ENCODE measurements at regions not wholly inside any gene's neighbourhood (a gene's known extent, or its start where the extent isn't known, plus 50 kb on each side); places are given as distances from the start of the nearest gene placed in this dataset.

- Mint-ChIP-seq H3K9me3 (peaks cover 1 to 20% (median 5%) of the 10 kb centered on the region in 6 donors), H3K4me3 (no peak overlapping the region), H3K27ac (no peak overlapping the region), H3K4me1 (no peaks in the 10 kb centered on the region), H3K27me3 (ENCODE audit: low read depth in 3 of 3) (peaks cover 0 to 2% (median 0%) of the 10 kb centered on the region in 3 donors), H3K36me3 (no peaks in the 10 kb centered on the region)
- no peak for DNase-seq
Measured at GRCh38 chr4:156173486-156173885, 219.8 kb upstream of the CTSO start.

DNA sequence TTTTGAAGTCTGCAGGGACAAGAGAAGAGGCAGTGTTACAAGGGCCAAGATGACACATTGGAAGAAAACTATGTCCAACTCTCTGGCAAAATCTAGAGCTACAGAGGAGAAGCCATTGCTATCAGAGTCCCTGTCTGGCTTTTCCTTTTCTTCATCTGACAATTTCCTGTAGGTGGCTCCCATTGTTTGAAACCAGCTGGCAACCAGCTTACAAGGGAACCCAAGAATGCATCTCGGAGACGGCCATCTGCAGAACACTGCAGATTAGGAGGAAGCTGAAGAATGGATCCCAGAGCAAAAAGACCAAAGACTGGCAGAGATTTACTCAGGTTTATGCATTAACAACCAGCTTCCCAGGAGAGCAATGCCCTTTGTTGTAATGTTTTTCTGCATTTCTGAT lies 216.2 kb upstream of the CTSO start:
- Mint-ChIP-seq H3K36me3 (no peaks in the 10 kb centered on the region), H3K27ac (no peak overlapping the region), H3K27me3 (ENCODE audit: low read depth in 3 of 3) (peaks cover 0 to 2% (median 0%) of the 10 kb centered on the region in 3 donors), H3K4me1 (no peaks in the 10 kb centered on the region), H3K9me3 (peaks cover 2 to 15% (median 6%) of the 10 kb centered on the region in 6 donors), H3K4me3 (no peak overlapping the region)
- DNase-seq: no peak

GRCh38 chr4:156169011-156169410 lies 215.3 kb upstream of the CTSO start:
- H3K27ac Mint-ChIP-seq: no peak overlapping the region

DNA sequence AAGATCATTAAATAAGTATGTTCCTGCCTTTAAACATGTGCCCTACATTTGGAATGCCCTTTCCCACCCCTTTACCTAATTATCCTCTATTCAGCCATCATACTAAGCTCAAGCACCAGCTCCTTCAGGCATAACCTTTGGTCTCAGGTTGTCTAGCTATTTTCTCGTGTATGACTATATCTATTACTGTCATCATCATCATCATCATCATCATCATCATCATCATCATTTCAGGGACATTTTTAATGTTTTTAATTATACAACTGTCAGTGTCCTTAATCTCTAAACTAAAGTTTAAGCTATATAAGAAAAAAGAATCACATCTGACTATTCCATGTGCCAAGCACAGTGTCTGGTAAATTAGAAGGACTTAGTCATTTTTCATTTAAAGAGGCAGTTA lies 214.6 kb upstream of the CTSO start:
- no peaks in the 10 kb centered on the region for H3K36me3 Mint-ChIP-seq
- peaks cover 0 to 2% (median 0%) of the 10 kb centered on the region in 3 donors for H3K27me3 Mint-ChIP-seq (ENCODE audit: low read depth in 3 of 3)
- no peak overlapping the region for H3K4me3 Mint-ChIP-seq
- DNase-seq: no peak
- H3K9me3 Mint-ChIP-seq: peaks cover 2 to 20% (median 6%) of the 10 kb centered on the region in 6 donors
- no peak overlapping the region for H3K27ac Mint-ChIP-seq
- no peaks in the 10 kb centered on the region for H3K4me1 Mint-ChIP-seq

More at GRCh38 chr4:156169011-156169410, 215.3 kb upstream of the CTSO start:
- Mint-ChIP-seq H3K36me3 (no peaks in the 10 kb centered on the region), H3K9me3 (peaks cover 2 to 23% (median 6%) of the 10 kb centered on the region in 6 donors), H3K4me1 (no peaks in the 10 kb centered on the region), H3K27me3 (ENCODE audit: low read depth in 3 of 3) (peaks cover 0 to 2% (median 0%) of the 10 kb centered on the region in 3 donors), H3K4me3 (no peak overlapping the region)
- DNase-seq: no peak

DNA sequence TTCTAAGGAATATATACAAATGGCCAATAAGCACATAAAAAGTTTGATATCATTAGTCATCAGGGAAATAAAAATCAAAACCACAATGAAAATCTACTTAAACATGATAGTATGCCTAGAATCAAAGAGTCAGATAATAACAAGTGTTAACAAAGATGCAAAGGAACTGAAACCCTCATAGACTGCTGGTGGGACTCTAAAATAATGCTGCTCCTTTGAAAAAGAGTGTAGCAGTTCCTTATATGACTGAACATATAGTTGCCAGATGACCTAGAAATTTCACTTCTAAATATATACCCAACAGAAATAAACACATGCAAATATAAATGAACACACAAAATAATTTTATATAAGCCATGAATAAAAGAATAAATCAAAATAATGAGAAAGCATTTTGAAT lies 205.1 kb upstream of the CTSO start:
- peaks cover 0 to 15% (median 4%) of the 10 kb centered on the region in 6 donors for H3K9me3 Mint-ChIP-seq
- no peaks in the 10 kb centered on the region for H3K4me1 Mint-ChIP-seq
- no peak for DNase-seq
- no peaks in the 10 kb centered on the region for H3K36me3 Mint-ChIP-seq
- H3K4me3 Mint-ChIP-seq: no peak overlapping the region
- peaks cover 0 to 3% (median 0%) of the 10 kb centered on the region in 3 donors for H3K27me3 Mint-ChIP-seq (ENCODE audit: low read depth in 3 of 3)
- H3K27ac Mint-ChIP-seq: no peak overlapping the region

DNA sequence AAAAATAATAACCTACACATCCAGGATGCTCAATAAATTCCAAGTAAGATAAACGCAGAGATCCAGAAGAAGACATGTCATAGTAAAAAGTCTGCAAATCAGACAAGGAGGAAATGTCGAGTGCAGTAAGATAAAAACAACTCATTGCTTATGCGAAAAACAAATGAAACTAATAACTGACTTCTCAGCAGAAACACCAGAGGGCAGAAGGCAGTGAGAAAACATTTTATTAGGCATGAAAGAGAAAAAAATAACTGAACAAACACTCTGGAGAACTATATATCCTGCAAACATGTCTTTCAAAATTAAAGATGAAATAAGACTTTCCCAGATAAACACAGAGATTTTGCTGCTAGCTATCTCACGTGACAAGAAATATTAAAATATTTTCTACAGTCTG lies 201.3 kb upstream of the CTSO start:
- Mint-ChIP-seq H3K36me3 (no peaks in the 10 kb centered on the region), H3K27ac (no peak overlapping the region), H3K4me1 (no peaks in the 10 kb centered on the region), H3K4me3 (no peak overlapping the region), H3K9me3 (peaks cover 0 to 24% (median 8%) of the 10 kb centered on the region in 6 donors), H3K27me3 (ENCODE audit: low read depth in 3 of 3) (peaks cover 0 to 2% (median 1%) of the 10 kb centered on the region in 3 donors)
- no peak for DNase-seq

- Mint-ChIP-seq H3K36me3 (no peaks in the 10 kb centered on the region), H3K27ac (no peak overlapping the region), H3K27me3 (ENCODE audit: low read depth in 3 of 3) (no peaks in the 10 kb centered on the region), H3K4me1 (no peaks in the 10 kb centered on the region), H3K9me3 (peaks cover 0 to 16% (median 3%) of the 10 kb centered on the region in 6 donors), H3K4me3 (no peak overlapping the region)
- no peak for DNase-seq
Measured at GRCh38 chr4:156146571-156146970, 192.9 kb upstream of the CTSO start.

DNA sequence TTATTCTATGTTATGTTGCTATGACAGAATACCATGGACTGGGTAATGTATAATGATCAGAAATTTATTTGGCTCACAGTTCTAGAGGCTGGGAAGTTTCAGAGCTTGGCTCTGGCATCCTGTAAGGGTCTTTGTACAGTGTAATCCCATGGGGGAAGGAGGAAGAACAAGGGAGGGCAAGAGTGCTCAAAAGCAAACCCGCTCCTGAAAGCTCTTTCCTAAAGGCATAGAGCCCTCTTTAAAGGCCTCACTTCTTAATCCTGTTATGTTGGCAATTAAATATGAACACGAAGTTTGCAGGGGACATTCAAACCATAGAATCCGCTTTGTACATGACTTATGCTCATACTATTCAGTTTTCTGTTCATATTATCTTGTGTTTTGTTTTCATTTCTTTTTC lies 191.3 kb upstream of the CTSO start:
- Mint-ChIP-seq H3K4me1 (no peaks in the 10 kb centered on the region), H3K4me3 (no peak overlapping the region), H3K27me3 (ENCODE audit: low read depth in 3 of 3) (peaks cover 0 to 1% (median 0%) of the 10 kb centered on the region in 3 donors), H3K36me3 (no peaks in the 10 kb centered on the region), H3K9me3 (peaks cover 0 to 16% (median 3%) of the 10 kb centered on the region in 6 donors), H3K27ac (no peak overlapping the region)
- DNase-seq: no peak

- no peak overlapping the region for H3K27ac Mint-ChIP-seq
- peaks cover 0 to 1% (median 1%) of the 10 kb centered on the region in 3 donors for H3K27me3 Mint-ChIP-seq (ENCODE audit: low read depth in 3 of 3)
- no peaks in the 10 kb centered on the region for H3K4me1 Mint-ChIP-seq
- peaks cover 3 to 22% (median 11%) of the 10 kb centered on the region in 6 donors for H3K9me3 Mint-ChIP-seq
- no peak for DNase-seq
- no peaks in the 10 kb centered on the region for H3K36me3 Mint-ChIP-seq
- no peak overlapping the region for H3K4me3 Mint-ChIP-seq
Measured at GRCh38 chr4:156138781-156139280, 185.2 kb upstream of the CTSO start.

DNA sequence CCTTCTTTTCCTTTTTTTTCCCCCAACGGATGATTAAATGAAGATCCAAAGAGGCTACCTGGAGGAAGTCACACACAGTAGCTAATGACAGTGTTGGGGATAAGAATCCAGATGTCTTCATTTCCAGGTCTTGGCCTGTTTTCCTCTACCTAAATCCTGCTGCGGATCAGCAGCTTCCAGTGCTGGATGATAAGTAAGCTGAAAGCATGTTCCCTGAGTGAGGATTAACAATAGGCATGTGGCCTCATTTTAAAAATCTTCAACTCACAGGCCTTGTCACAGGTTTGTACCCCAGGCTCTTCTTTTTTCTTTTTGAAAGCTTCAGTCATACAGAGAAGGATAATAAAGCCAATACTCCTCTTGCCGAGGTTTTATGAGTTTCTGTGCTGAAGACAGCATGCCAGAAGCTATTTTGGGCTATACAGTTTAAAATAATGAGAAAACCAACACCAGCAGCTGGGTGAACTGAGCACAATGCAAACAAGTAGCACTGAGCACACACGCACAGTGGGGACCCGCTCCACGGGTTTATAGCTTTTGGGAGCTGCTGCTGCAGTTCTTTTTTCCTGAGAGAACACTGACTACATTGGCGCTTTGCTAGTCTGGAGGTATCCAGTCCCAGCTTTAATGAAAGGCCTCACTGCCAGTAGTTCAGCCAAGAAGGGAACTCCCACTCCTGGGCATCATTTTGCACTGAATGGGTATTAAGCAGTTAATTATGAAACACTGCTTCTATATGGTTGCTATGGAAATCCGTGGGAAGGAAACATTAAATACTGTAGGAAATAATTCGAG lies 184.2 kb upstream of the CTSO start:
- Mint-ChIP-seq H3K27me3 (ENCODE audit: low read depth in 3 of 3) (peaks cover 0 to 1% (median 1%) of the 10 kb centered on the region in 3 donors), H3K4me3 (no peak overlapping the region), H3K4me1 (no peaks in the 10 kb centered on the region), H3K27ac (no peak overlapping the region), H3K36me3 (no peaks in the 10 kb centered on the region), H3K9me3 (peaks cover 3 to 29% (median 13%) of the 10 kb centered on the region in 6 donors)
- no peak for DNase-seq

GRCh38 chr4:156132196-156132595 lies 178.5 kb upstream of the CTSO start:
- Mint-ChIP-seq H3K27me3 (ENCODE audit: low read depth in 3 of 3) (no peaks in the 10 kb centered on the region), H3K27ac (no peak overlapping the region), H3K4me1 (no peaks in the 10 kb centered on the region), H3K4me3 (no peak overlapping the region), H3K9me3 (peaks cover 5 to 44% (median 18%) of the 10 kb centered on the region in 6 donors), H3K36me3 (peaks cover 0 to 2% (median 0%) of the 10 kb centered on the region in 3 donors)
- no peak for DNase-seq

DNA sequence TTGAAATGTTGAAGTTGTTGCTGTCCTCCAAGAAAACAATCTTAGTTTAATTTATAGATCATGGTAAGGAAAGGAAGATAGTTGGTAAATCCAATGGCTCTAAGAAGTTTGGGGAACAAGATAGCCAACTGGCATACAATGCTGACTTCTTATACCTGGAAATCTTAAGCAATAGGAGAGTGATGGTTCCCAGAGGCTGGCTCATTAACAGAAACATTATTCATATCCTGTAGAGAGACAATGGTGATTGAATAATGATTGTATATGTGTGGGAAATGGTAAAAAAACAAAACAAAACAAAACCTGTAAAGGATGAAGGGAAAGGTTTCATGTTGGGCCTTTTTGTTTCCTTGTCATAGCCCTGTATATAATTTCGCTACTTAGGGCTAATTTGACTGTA lies 174.9 kb upstream of the CTSO start:
- H3K9me3 Mint-ChIP-seq: peaks cover 6 to 32% (median 17%) of the 10 kb centered on the region in 6 donors
- DNase-seq: no peak
- no peak overlapping the region for H3K27ac Mint-ChIP-seq

GRCh38 chr4:156118507-156119220 lies 165.0 kb upstream of the CTSO start:
- no peaks in the 10 kb centered on the region for H3K36me3 Mint-ChIP-seq
- H3K4me1 Mint-ChIP-seq: no peaks in the 10 kb centered on the region
- no peaks in the 10 kb centered on the region for H3K27me3 Mint-ChIP-seq (ENCODE audit: low read depth in 3 of 3)
- no peak for DNase-seq
- H3K27ac Mint-ChIP-seq: no peak overlapping the region
- no peak overlapping the region for H3K4me3 Mint-ChIP-seq
- H3K9me3 Mint-ChIP-seq: peaks cover 0 to 20% (median 4%) of the 10 kb centered on the region in 6 donors

More for the DNA sequence above, 174.9 kb upstream of the CTSO start:
- Mint-ChIP-seq H3K36me3 (peaks cover 0 to 4% (median 0%) of the 10 kb centered on the region in 3 donors), H3K27me3 (ENCODE audit: low read depth in 3 of 3) (peaks cover 0 to 2% (median 0%) of the 10 kb centered on the region in 3 donors), H3K4me1 (no peaks in the 10 kb centered on the region), H3K4me3 (no peak overlapping the region)

DNA sequence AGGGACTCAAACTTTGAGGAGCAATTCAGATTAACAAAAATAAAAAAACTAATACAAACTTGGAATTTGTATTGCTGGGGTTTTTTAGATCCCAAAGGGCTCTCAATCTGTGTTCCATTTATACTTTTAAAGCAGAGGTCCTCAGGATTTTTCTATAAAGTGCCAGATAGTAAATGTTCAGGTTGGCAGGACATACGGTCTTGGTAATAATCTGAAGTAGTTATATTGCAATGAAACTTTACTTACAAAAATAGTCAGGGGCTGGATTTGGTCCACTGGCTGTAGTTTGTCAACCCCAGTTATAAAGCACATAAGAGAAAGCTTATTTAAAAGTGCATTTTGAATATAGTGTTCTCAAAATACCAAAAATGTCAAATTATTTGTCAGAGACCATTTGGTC lies 164.1 kb upstream of the CTSO start:
- Mint-ChIP-seq H3K9me3 (peaks cover 0 to 20% (median 4%) of the 10 kb centered on the region in 6 donors), H3K27ac (no peak overlapping the region), H3K4me1 (no peaks in the 10 kb centered on the region), H3K27me3 (ENCODE audit: low read depth in 3 of 3) (no peaks in the 10 kb centered on the region), H3K4me3 (no peak overlapping the region), H3K36me3 (no peaks in the 10 kb centered on the region)
- DNase-seq: no peak
